Ishikawa (cell line): ENCODE measurements at regions not wholly inside any gene's neighbourhood (a gene's known extent, or its start where the extent isn't known, plus 50 kb on each side); places are given as distances from the start of the nearest gene placed in this dataset.

Experiments
- NFIC ChIP-seq: IDR thresholded peaks from 2 replicates; pipeline ENCODE4 v1.6.1; 2012
- TCF12 ChIP-seq: IDR thresholded peaks from 2 replicates; pipeline ENCODE4 v1.6.1; 2012; ENCODE audit warnings: low read depth

- no peak for TF ChIP-seq NFIC
- TF ChIP-seq TCF12, result no peak
Observed at GRCh38 chr1:65596768-65597167, 176.3 kb downstream of the LEPR start.
